SK-N-SH (cell line): ENCODE measurements at regions not wholly inside any gene's neighbourhood (a gene's known extent, or its start where the extent isn't known, plus 50 kb on each side); places are given as distances from the start of the nearest gene placed in this dataset.

Source experiments
- CTCF ChIA-PET: fragments of 300-600, 350-600 bp; formaldehyde crosslinking; extraction: SDS; loops from one replicate; lab custom pipeline; 2021; lab: Yijun Ruan, JAX
- POLR2A ChIA-PET: fragments of 350-600 bp; sonication (Branson Sonifier 250); formaldehyde crosslinking; extraction: SDS; loops from one replicate; lab custom pipeline; 2020; ENCODE audit warnings: antibody characterized with exemption, inconsistent platforms; lab: Yijun Ruan, JAX
- DNase-seq: peaks from one replicate; pipeline ENCODE4 v3.0.0; 2012
- H2AFZ ChIP-seq: fragments of 200-600 bp; sonication (generic); 2 replicates; pipeline ENCODE4 v1.8.1; 2016; ENCODE audit warnings: antibody characterized with exemption, mild to moderate bottlenecking, low read depth
- H3F3A ChIP-seq: fragments of 200-600 bp; sonication (generic); replicated peaks from 2 replicates; pipeline ENCODE3; 2016; ENCODE audit warnings: antibody characterized with exemption, mild to moderate bottlenecking; ENCODE audit not compliant: insufficient read depth
- H3K27ac ChIP-seq, 2 experiments: fragments of 200-500 bp in 1 of 2; fragments of 200-600 bp in 1 of 2; sonication (Bioruptor generic) in 1 of 2; sonication (generic), shearing (Covaris generic) in 1 of 2; 2 replicates each; pipeline versions ENCODE4 v1.5.1 to v1.6.1; 2014 to 2016; ENCODE audit warnings: low read depth in 2 of 2, inconsistent platforms in 1 of 2, low read length in 1 of 2, mild to moderate bottlenecking in 1 of 2, mixed read lengths in 1 of 2
- H3K27me3 ChIP-seq: fragments of 200-600 bp; sonication (generic), shearing (Covaris generic); 2 replicates; pipeline ENCODE4 v1.6.1; 2016; ENCODE audit warnings: mixed run types; ENCODE audit not compliant: insufficient read depth
- H3K36me3 ChIP-seq, 2 experiments: fragments of 200-500 bp in 1 of 2; fragments of 200-600 bp in 1 of 2; sonication (Bioruptor generic) in 1 of 2; sonication (generic) in 1 of 2; replicated peaks in 1 of 2; 2 replicates each; pipeline versions ENCODE3 to v1.5.1; 2014 to 2016; ENCODE audit warnings: low read length in 1 of 2, mild to moderate bottlenecking in 1 of 2; ENCODE audit not compliant: insufficient read depth in 2 of 2, control insufficient read depth in 1 of 2
- H3K4me1 ChIP-seq, 2 experiments: fragments of 200-500 bp in 1 of 2; fragments of 200-600 bp in 1 of 2; sonication (Bioruptor generic) in 1 of 2; sonication (generic), shearing (Covaris generic) in 1 of 2; 2 replicates each; pipeline versions ENCODE4 v1.5.1 to v1.6.1; 2014 to 2016; ENCODE audit warnings: low read depth in 1 of 2, low read length in 1 of 2, mixed run types in 1 of 2; ENCODE audit not compliant: insufficient read depth in 2 of 2, control insufficient read depth in 1 of 2
- H3K4me2 ChIP-seq: fragments of 200-600 bp; sonication (generic), shearing (Covaris generic); 2 replicates; pipeline ENCODE4 v1.6.1; 2017; ENCODE audit warnings: mixed run types
- H3K4me3 ChIP-seq, 2 experiments: fragments of 200-500 bp in 1 of 2; fragments of 200-600 bp in 1 of 2; sonication (Bioruptor generic) in 1 of 2; sonication (generic), shearing (Covaris generic) in 1 of 2; 2 replicates each; pipeline versions ENCODE4 v1.5.1 to v1.8.1; 2014 to 2016; ENCODE audit warnings: low read depth in 2 of 2, inconsistent platforms in 1 of 2, low read length in 1 of 2, mild to moderate bottlenecking in 1 of 2, mixed read lengths in 1 of 2, moderate library complexity in 1 of 2
- H3K79me2 ChIP-seq: fragments of 200-600 bp; sonication (generic); 2 replicates; pipeline ENCODE4 v1.8.1; 2017; ENCODE audit warnings: mild to moderate bottlenecking; ENCODE audit not compliant: insufficient read depth
- H3K9ac ChIP-seq: fragments of 200-600 bp; sonication (generic); 2 replicates; pipeline ENCODE4 v1.6.1; 2017; ENCODE audit warnings: mixed run types
- H3K9me2 ChIP-seq: fragments of 200-600 bp; sonication (generic); 2 replicates; pipeline ENCODE4 v1.6.1; 2017; ENCODE audit warnings: mixed run types
- H3K9me3 ChIP-seq: fragments of 200-600 bp; sonication (generic); 2 replicates; pipeline ENCODE4 v1.6.1; 2017; ENCODE audit warnings: mixed run types, mild to moderate bottlenecking, moderate library complexity
- H4K20me1 ChIP-seq: fragments of 200-600 bp; sonication (generic); 2 replicates; pipeline ENCODE4 v1.6.1; 2017; ENCODE audit warnings: mild to moderate bottlenecking, mixed run types; ENCODE audit not compliant: insufficient read depth
- CHD2 ChIP-seq: fragments of 150-350 bp; IDR thresholded peaks from 2 replicates; pipeline ENCODE4 v1.6.1; 2018; ENCODE audit warnings: low read length; ENCODE audit not compliant: partially characterized antibody
- MEF2A ChIP-seq: IDR thresholded peaks from 2 replicates; pipeline ENCODE4 v1.4.0; 2012; ENCODE audit warnings: low read depth, borderline replicate concordance
- PBX3 ChIP-seq: IDR thresholded peaks from 2 replicates; pipeline ENCODE4; 2012
- RAD21 ChIP-seq: IDR thresholded peaks from 2 replicates; pipeline ENCODE4 v1.6.1; 2012; ENCODE audit warnings: mild to moderate bottlenecking, low read length
- RCOR1 ChIP-seq: fragments of 150-350 bp; IDR thresholded peaks from 2 replicates; pipeline ENCODE4 v1.6.1; 2017; ENCODE audit warnings: antibody characterized with exemption, low read length
- RXRA ChIP-seq: IDR thresholded peaks from 2 replicates; pipeline ENCODE4 v1.4.0; 2012; ENCODE audit warnings: low read depth, mild to moderate bottlenecking, borderline replicate concordance
- SIN3A ChIP-seq: IDR thresholded peaks from 2 replicates; pipeline ENCODE4 v1.6.1; 2012; ENCODE audit warnings: low read depth, mild to moderate bottlenecking, low read length, moderate library complexity, borderline replicate concordance
- TAF1 ChIP-seq: IDR thresholded peaks from 2 replicates; pipeline ENCODE4 v1.6.1; 2012; ENCODE audit warnings: low read depth, mild to moderate bottlenecking, low read length, moderate library complexity, borderline replicate concordance
- TEAD4 ChIP-seq: IDR thresholded peaks from 2 replicates; pipeline ENCODE4 v1.4.0; 2012; ENCODE audit warnings: mild to moderate bottlenecking, borderline replicate concordance; ENCODE audit not compliant: insufficient read depth
- USF1 ChIP-seq: IDR thresholded peaks from 2 replicates; pipeline ENCODE4 v1.4.0; 2012; ENCODE audit warnings: low read depth, borderline replicate concordance
- WGBS: methylation state at CpG from one replicate; pipeline ENCODE4 v1.1.6; 2017; ENCODE audit warnings: low lambda C conversion rate; 5-methylcytosine and 5-hydroxymethylcytosine counted together

GRCh38 chr11:103604310-103604709 lies 432.1 kb upstream of the DDI1 start:
- Histone ChIP-seq H3K79me2 (no peaks in the 10 kb centered on the region), H3K4me1 (0 out of 4 replicates have a peak, but pooled peaks cover 0 to 5% of the 10 kb centered on the region in 2 experiments), H3K9me2 (no peaks in the 10 kb centered on the region), H4K20me1 (no peaks in the 10 kb centered on the region), H3F3A (no peaks in the 10 kb centered on the region), H3K36me3 (no peaks in the 10 kb centered on the region), H3K27me3 (no peaks in the 10 kb centered on the region), H3K9ac (no peak overlapping the region), H3K9me3 (no peaks in the 10 kb centered on the region), H3K27ac (no peak overlapping the region), H2AFZ (no peak overlapping the region), H3K4me2 (no peak overlapping the region), H3K4me3 (no peak overlapping the region)
- ChIA-PET POLR2A (no interaction called here), CTCF (interaction anchor here (1.2 to 3.6 kb wide), 7 partner anchors 14 to 495 kb away, joined by 3 to 20 read pairs (median 5); partner anchors contain the start of gene DYNC2H1)
- TF ChIP-seq TEAD4 (no peak), RCOR1 (no peak)
- DNase-seq, result no peak
- WGBS, result 90% methylated on average over 2 of the region's 2 CpGs

GRCh38 chr11:103608566-103608965 lies 427.9 kb upstream of the DDI1 start:
- no peaks in the 10 kb centered on the region for H4K20me1 ChIP-seq
- H3K9me2 ChIP-seq, result no peaks in the 10 kb centered on the region
- no peaks in the 10 kb centered on the region for H3F3A ChIP-seq
- no peaks in the 10 kb centered on the region for H3K27me3 ChIP-seq
- no peak overlapping the region for H3K9ac ChIP-seq
- no peak overlapping the region for H3K4me3 ChIP-seq
- DNase-seq, result no peak
- no peaks in the 10 kb centered on the region for H3K9me3 ChIP-seq
- no peaks in the 10 kb centered on the region for H3K79me2 ChIP-seq
- peak overlapping the region; percentile 52 for H2AFZ ChIP-seq
- H3K4me1 ChIP-seq, result peaks cover 0 to 5% of the 10 kb centered on the region in 2 experiments; a peak in 1 of 4 replicates
- H3K4me2 ChIP-seq, result no peak overlapping the region
- WGBS, result 68% methylated on average over 3 of the region's 3 CpGs
- H3K27ac ChIP-seq, result peak overlapping the region in 1 of 2 experiments; percentile 51; a peak in 2 of 4 replicates
- POLR2A ChIA-PET, result no interaction called here
- CTCF ChIA-PET, result interaction anchor here (0.5 to 1.2 kb wide), 3 partner anchors 25 to 1630 kb away, joined by 3 read pairs; no protein-coding TSS in a partner anchor
- H3K36me3 ChIP-seq, result no peaks in the 10 kb centered on the region
- no peak for TF ChIP-seq RAD21
- no peak for TF ChIP-seq CHD2
- TF ChIP-seq RCOR1, result no peak
- TF ChIP-seq PBX3, result no peak
- no peak for TF ChIP-seq MEF2A
- no peak for TF ChIP-seq TAF1
- no peak for TF ChIP-seq USF1
- TF ChIP-seq RXRA, result no peak
- no peak for TF ChIP-seq SIN3A
- TF ChIP-seq, all 33 proteins: peak for 0
